HEK293T (cell line): ENCODE measurements at regions not wholly inside any gene's neighbourhood (a gene's known extent, or its start where the extent isn't known, plus 50 kb on each side); places are given as distances from the start of the nearest gene placed in this dataset.

Experiments
- CTCF ChIA-PET: fragments of 350-600 bp; formaldehyde crosslinking; extraction: SDS; loops from one replicate; lab custom pipeline; 2021; ENCODE audit warnings: antibody characterized with exemption, inconsistent platforms; lab: Yijun Ruan, JAX
- POLR2A ChIA-PET: fragments of 350-600 bp; formaldehyde crosslinking; extraction: SDS; loops from one replicate; lab custom pipeline; 2020; ENCODE audit warnings: antibody characterized with exemption, inconsistent platforms; lab: Yijun Ruan, JAX
- DNase-seq: peaks from one replicate; pipeline ENCODE4 v3.0.0; 2012; ENCODE audit warnings: mixed read lengths; ENCODE audit errors: extremely low spot score
- BHLHE40 ChIP-seq: fragments of 450-650 bp; IDR thresholded peaks from 2 replicates; pipeline ENCODE4 v1.6.1; 2016; ENCODE audit warnings: mild to moderate bottlenecking, moderate library complexity, borderline replicate concordance
- CTBP1 ChIP-seq: fragments of 450-650 bp; IDR thresholded peaks from 2 replicates; pipeline ENCODE4 v1.6.1; 2016; ENCODE audit warnings: borderline replicate concordance
- ELF4 ChIP-seq: fragments of 450-650 bp; IDR thresholded peaks from 2 replicates; pipeline ENCODE4 v1.6.1; 2017; ENCODE audit warnings: antibody characterized with exemption
- FOXA1 ChIP-seq: fragments of 450-650 bp; IDR thresholded peaks from 2 replicates; pipeline ENCODE4 v1.6.1; 2016; ENCODE audit warnings: mild to moderate bottlenecking
- FOXK2 ChIP-seq: fragments of 450-650 bp; IDR thresholded peaks from 2 replicates; pipeline ENCODE4 v1.6.1; 2016; ENCODE audit warnings: mild to moderate bottlenecking
- FOXM1 ChIP-seq: fragments of 450-650 bp; IDR thresholded peaks from 2 replicates; pipeline ENCODE4 v1.6.1; 2017; ENCODE audit warnings: mild to moderate bottlenecking, borderline replicate concordance
- HDGF ChIP-seq: fragments of 450-650 bp; IDR thresholded peaks from 2 replicates; pipeline ENCODE4 v1.6.1; 2017; ENCODE audit warnings: antibody characterized with exemption, borderline replicate concordance
- L3MBTL2 ChIP-seq: fragments of 450-650 bp; conservative IDR thresholded peaks from 2 replicates; pipeline ENCODE4 v1.6.1; 2016; ENCODE audit warnings: mild to moderate bottlenecking
- LEF1 ChIP-seq: fragments of 450-650 bp; IDR thresholded peaks from 2 replicates; pipeline ENCODE4 v1.6.1; 2017; ENCODE audit warnings: mild to moderate bottlenecking, borderline replicate concordance
- NFRKB ChIP-seq: fragments of 450-650 bp; IDR thresholded peaks from 2 replicates; pipeline ENCODE4 v1.6.1; 2016; ENCODE audit warnings: mild to moderate bottlenecking, moderate library complexity
- PKNOX1 ChIP-seq: fragments of 450-650 bp; IDR thresholded peaks from 2 replicates; pipeline ENCODE4 v1.6.1; 2016
- SP1 ChIP-seq: fragments of 450-650 bp; IDR thresholded peaks from 2 replicates; pipeline ENCODE4 v1.6.1; 2017
- SUZ12 ChIP-seq: fragments of 450-650 bp; IDR thresholded peaks from 2 replicates; pipeline ENCODE4 v1.6.1; 2016; ENCODE audit warnings: mild to moderate bottlenecking
- TARDBP ChIP-seq: fragments of 450-650 bp; IDR thresholded peaks from 2 replicates; pipeline ENCODE4 v1.6.1; 2016
- ZNF384 ChIP-seq: fragments of 450-650 bp; IDR thresholded peaks from 2 replicates; pipeline ENCODE4 v1.6.1; 2016

DNA sequence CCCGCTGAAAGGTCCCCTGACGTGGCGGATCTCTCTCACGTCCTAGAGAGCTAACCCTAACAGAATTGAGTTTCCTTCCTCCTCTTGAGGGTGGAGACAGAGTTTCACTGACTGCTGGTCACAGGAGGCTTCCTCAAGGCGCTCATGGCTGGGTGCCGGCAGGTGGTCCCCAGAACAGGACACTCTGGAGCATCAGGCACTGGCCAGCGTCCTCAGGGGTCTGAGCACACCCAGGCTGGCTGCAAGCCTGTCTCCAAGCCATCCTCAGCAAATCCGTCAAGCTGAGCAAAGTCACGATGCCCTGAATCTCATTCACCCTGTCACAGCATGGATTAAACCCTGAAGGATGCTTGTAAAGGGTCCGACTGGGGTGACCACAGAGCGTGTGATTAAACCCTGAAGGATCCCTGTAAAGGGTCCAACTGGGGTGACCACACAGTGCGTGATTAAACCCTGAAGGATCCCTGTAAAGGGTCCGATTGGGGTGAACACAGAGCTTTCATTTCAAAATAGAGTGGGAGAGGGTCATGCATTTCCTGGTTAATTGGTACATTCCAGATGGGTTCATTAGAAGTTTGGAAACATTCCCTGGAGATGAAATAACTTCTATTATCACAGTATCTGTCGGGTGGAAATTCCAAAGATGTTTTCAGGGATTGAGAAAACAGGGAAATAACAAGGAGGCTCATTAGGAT lies 473.0 kb downstream of the BRD1 start:
- CTCF ChIA-PET: no interaction called here

GRCh38 chr22:49353235-49353634 lies 474.4 kb downstream of the BRD1 start:
- ChIA-PET CTCF (no interaction called here), POLR2A (no interaction called here)
- TF ChIP-seq LEF1 (no peak), ELF4 (no peak), ZNF384 (no peak), BHLHE40 (no peak)
- DNase-seq: no peak

More for the DNA sequence above, 473.0 kb downstream of the BRD1 start:
- no peak for DNase-seq
- POLR2A ChIA-PET: no interaction called here
- no peak for TF ChIP-seq BHLHE40
- no peak for TF ChIP-seq FOXA1
- TF ChIP-seq LEF1: no peak
- no peak for TF ChIP-seq TARDBP
- no peak for TF ChIP-seq PKNOX1
- no peak for TF ChIP-seq ELF4
- no peak for TF ChIP-seq L3MBTL2
- no peak for TF ChIP-seq CTBP1
- no peak for TF ChIP-seq NFRKB

- CTCF ChIA-PET: no interaction called here
- no peak for DNase-seq
- POLR2A ChIA-PET: no interaction called here
- TF ChIP-seq NFRKB (no peak), SP1 (no peak), FOXM1 (no peak), ZNF384 (no peak), FOXK2 (no peak), FOXA1 (no peak), PKNOX1 (no peak), SUZ12 (no peak), L3MBTL2 (no peak), TARDBP (no peak)
Measured at GRCh38 chr22:49352361-49353169, 475.1 kb downstream of the BRD1 start.

GRCh38 chr22:49351761-49352227 lies 475.9 kb downstream of the BRD1 start:
- no peak for TF ChIP-seq ELF4
- TF ChIP-seq SUZ12: no peak
- no peak for TF ChIP-seq FOXM1
- no peak for TF ChIP-seq ZNF384
- no peak for TF ChIP-seq FOXA1
- TF ChIP-seq HDGF: no peak
- no peak for TF ChIP-seq PKNOX1
- TF ChIP-seq L3MBTL2: no peak
- no peak for DNase-seq
- ChIA-PET CTCF (no interaction called here), POLR2A (no interaction called here)

- ChIA-PET CTCF (no interaction called here), POLR2A (no interaction called here)
- TF ChIP-seq FOXM1: no peak
- TF ChIP-seq ZNF384: no peak
- TF ChIP-seq BHLHE40: no peak
- DNase-seq: no peak
Measured at GRCh38 chr22:49350441-49351121, 477.1 kb downstream of the BRD1 start.

DNA sequence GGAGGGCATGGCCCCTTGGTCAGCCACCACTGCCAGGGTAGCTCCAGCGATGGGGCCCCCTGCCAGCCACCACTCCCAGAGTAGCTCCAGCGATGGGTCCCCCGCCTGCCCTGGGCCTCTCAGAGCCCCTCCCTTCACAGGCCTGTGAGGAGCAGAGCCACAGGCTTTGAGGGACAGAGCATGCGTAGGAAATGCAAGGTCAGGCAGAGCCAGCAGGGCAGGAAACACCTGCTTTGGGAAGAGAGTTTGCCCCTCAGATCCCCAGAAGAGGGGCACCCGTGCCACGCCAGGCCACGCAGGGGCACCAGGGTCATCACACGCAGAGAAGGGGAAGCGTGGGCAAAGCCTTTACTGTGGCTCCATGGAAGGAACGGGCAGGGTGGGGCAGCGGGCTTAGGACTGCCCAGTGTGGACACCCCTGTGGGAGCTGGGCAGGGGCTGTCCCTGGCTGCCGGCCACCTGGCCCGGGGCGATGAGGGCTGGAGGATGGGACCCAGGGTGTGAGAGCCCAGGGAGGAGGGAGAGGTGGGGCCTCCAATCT lies 477.8 kb downstream of the BRD1 start:
- ChIA-PET POLR2A (no interaction called here), CTCF (no interaction called here)
- TF ChIP-seq L3MBTL2: no peak
- TF ChIP-seq BHLHE40: no peak
- no peak for TF ChIP-seq ELF4
- no peak for TF ChIP-seq NFRKB
- no peak for TF ChIP-seq SUZ12

More for the DNA sequence above, 477.8 kb downstream of the BRD1 start:
- no peak for DNase-seq
